ENCODE measurements at regions not wholly inside any gene's neighbourhood (a gene's known extent, or its start where the extent isn't known, plus 50 kb on each side); places are given as distances from the start of the nearest gene placed in this dataset.

GRCh38 chr4:84378983-84379382 lies 120.1 kb downstream of the NKX6-1 start:
- TF ChIP-seq GATA3 (IDR thresholded peaks at IDR 0.05; ENCODE audit: low read depth, low read length) (no peak), GATA2 (IDR thresholded peaks at IDR 0.05; ENCODE audit: low read depth, low read length) (no peak)

Measured in SH-SY5Y (cell line).